ENCODE measurements at regions not wholly inside any gene's neighbourhood (a gene's known extent, or its start where the extent isn't known, plus 50 kb on each side); places are given as distances from the start of the nearest gene placed in this dataset.

DNA sequence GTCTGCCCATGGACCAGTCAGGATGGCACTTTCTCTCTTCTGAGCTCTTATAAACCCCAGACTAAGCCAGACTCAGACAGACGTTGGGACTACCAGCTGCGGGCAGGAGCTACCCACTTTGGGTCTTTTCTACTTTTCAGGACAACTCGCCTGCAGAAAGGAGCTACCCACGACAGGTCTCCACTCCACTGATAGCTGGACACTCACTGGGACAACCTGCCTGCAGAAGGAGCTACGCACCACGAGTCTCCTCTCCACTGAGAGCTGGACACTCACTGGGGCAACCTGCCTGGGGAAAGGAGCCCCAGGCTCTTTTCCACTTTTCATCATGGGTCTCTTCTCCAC is 1440.2 kb upstream of the ACO1 start:
- Histone ChIP-seq H3K9ac (ENCODE audit: control insufficient read depth, insufficient read depth, low read length) (no peak overlapping the region), H3K4me1 (ENCODE audit: control insufficient read depth, insufficient read depth, low read length) (no peaks in the 10 kb centered on the region), H2AFZ (ENCODE audit: control insufficient read depth, low read depth, low read length) (no peak overlapping the region), H3K27ac (ENCODE audit: control insufficient read depth, insufficient read depth) (no peak overlapping the region), H3K4me3 (no peak overlapping the region), H3K36me3 (ENCODE audit: control insufficient read depth in 2 of 2, insufficient read depth in 2 of 2, low read length in 1 of 2) (no peaks in the 10 kb centered on the region), H3K27me3 (replicated peaks in 1 of 2; ENCODE audit: control insufficient read depth in 2 of 2, insufficient read depth in 2 of 2, low read length in 1 of 2) (no peaks in the 10 kb centered on the region), H3K9me3 (replicated peaks; ENCODE audit: control insufficient read depth, insufficient read depth, low read length) (no peaks in the 10 kb centered on the region), H4K20me1 (ENCODE audit: control insufficient read depth, insufficient read depth) (no peaks in the 10 kb centered on the region), H3K79me2 (ENCODE audit: control insufficient read depth, insufficient read depth, low read length) (no peaks in the 10 kb centered on the region), H3K4me2 (ENCODE audit: control insufficient read depth, insufficient read depth) (no peak overlapping the region)
- ChIA-PET RAD21 (ENCODE audit: unreplicated experiment) (no interaction called here), SMC1A (ENCODE audit: uncharacterized antibody, unreplicated experiment) (no interaction called here), CTCF (no interaction called here), POLR2A (no interaction called here)
- intact Hi-C loops (cut with micrococcal nuclease; ENCODE audit: unreplicated experiment): no loop called here
- no TSS peak for BruUV-seq (replicated peaks)
- 24% methylated on average over 6 of the region's 6 CpGs for WGBS (ENCODE audit: insufficient coverage, insufficient replicate concordance, low lambda C conversion rate, missing lambda C conversion rate)
- ATAC-seq (no peak), FAIRE-seq (no peak), DNase-seq (ENCODE audit: low read depth, low spot score) (no peak)
- in situ Hi-C loops (cut with MboI): no loop called here
- TF ChIP-seq, protein P1, sequence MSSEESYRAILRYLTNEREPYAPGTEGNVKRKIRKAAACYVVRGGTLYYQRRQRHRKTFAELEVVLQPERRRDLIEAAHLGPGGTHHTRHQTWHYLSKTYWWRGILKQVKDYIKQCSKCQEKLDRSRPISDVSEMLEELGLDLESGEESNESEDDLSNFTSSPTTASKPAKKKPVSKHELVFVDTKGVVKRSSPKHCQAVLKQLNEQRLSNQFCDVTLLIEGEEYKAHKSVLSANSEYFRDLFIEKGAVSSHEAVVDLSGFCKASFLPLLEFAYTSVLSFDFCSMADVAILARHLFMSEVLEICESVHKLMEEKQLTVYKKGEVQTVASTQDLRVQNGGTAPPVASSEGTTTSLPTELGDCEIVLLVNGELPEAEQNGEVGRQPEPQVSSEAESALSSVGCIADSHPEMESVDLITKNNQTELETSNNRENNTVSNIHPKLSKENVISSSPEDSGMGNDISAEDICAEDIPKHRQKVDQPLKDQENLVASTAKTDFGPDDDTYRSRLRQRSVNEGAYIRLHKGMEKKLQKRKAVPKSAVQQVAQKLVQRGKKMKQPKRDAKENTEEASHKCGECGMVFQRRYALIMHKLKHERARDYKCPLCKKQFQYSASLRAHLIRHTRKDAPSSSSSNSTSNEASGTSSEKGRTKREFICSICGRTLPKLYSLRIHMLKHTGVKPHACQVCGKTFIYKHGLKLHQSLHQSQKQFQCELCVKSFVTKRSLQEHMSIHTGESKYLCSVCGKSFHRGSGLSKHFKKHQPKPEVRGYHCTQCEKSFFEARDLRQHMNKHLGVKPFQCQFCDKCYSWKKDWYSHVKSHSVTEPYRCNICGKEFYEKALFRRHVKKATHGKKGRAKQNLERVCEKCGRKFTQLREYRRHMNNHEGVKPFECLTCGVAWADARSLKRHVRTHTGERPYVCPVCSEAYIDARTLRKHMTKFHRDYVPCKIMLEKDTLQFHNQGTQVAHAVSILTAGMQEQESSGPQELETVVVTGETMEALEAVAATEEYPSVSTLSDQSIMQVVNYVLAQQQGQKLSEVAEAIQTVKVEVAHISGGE (CRISPR knock-in tag; IDR thresholded peaks at IDR 0.05): no peak

DNA sequence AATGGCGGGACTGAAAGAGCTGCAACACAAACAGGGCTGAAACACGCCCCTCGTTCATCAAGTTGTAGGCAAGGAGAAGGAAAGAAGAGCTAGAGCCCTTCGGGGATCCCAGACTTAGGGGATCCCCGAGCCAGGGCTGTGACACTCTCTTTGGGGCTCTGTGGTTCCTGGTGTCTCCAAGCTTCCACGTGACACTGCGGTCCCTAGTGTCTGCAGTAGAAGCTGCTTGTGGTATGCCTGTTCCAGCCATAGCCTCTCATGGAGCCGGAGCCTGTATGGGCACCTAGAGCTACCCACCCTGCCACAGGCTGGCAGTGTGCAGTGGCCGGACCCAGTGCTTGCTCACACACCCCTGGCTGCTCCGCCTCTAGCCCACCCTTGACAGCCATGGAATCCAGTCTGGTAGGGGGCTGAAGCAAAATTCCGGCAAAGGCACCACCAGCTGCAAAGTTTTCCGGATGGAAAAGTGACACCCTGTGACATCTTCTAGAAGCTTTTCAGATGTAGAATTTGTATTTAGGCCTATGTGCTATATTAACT is 1439.6 kb upstream of the ACO1 start:
- intact Hi-C loops (cut with micrococcal nuclease; ENCODE audit: unreplicated experiment): no loop called here
- H4K20me1 ChIP-seq (ENCODE audit: control insufficient read depth, insufficient read depth): no peaks in the 10 kb centered on the region
- H3K9me3 ChIP-seq (replicated peaks; ENCODE audit: control insufficient read depth, insufficient read depth, low read length): no peaks in the 10 kb centered on the region
- H3K4me3 ChIP-seq: no peak overlapping the region
- no peak; the same call in 2 of the 3 replicates for ATAC-seq
- RAD21 ChIA-PET (ENCODE audit: unreplicated experiment): no interaction called here
- 18% methylated on average over 12 of the region's 12 CpGs for WGBS (ENCODE audit: insufficient coverage, insufficient replicate concordance, low lambda C conversion rate, missing lambda C conversion rate)
- no TSS peak for BruUV-seq (replicated peaks)
- H3K4me1 ChIP-seq (ENCODE audit: control insufficient read depth, insufficient read depth, low read length): no peaks in the 10 kb centered on the region
- CTCF ChIA-PET: no interaction called here
- no peak overlapping the region for H3K4me2 ChIP-seq (ENCODE audit: control insufficient read depth, insufficient read depth)
- H3K36me3 ChIP-seq (ENCODE audit: control insufficient read depth in 2 of 2, insufficient read depth in 2 of 2, low read length in 1 of 2): no peaks in the 10 kb centered on the region
- POLR2A ChIA-PET: no interaction called here
- no peak for DNase-seq (ENCODE audit: low read depth, low spot score)
- no peaks in the 10 kb centered on the region for H3K79me2 ChIP-seq (ENCODE audit: control insufficient read depth, insufficient read depth, low read length)
- H3K9ac ChIP-seq (ENCODE audit: control insufficient read depth, insufficient read depth, low read length): no peak overlapping the region
- H3K27ac ChIP-seq (ENCODE audit: control insufficient read depth, insufficient read depth): no peak overlapping the region
- in situ Hi-C loops (cut with MboI): no loop called here
- no peak overlapping the region for H2AFZ ChIP-seq (ENCODE audit: control insufficient read depth, low read depth, low read length)
- SMC1A ChIA-PET (ENCODE audit: uncharacterized antibody, unreplicated experiment): no interaction called here
- no peaks in the 10 kb centered on the region for H3K27me3 ChIP-seq (replicated peaks in 1 of 2; ENCODE audit: control insufficient read depth in 2 of 2, insufficient read depth in 2 of 2, low read length in 1 of 2)
- FAIRE-seq: no peak
- TF ChIP-seq, protein P2, sequence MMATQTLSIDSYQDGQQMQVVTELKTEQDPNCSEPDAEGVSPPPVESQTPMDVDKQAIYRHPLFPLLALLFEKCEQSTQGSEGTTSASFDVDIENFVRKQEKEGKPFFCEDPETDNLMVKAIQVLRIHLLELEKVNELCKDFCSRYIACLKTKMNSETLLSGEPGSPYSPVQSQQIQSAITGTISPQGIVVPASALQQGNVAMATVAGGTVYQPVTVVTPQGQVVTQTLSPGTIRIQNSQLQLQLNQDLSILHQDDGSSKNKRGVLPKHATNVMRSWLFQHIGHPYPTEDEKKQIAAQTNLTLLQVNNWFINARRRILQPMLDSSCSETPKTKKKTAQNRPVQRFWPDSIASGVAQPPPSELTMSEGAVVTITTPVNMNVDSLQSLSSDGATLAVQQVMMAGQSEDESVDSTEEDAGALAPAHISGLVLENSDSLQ (IDR thresholded peaks at IDR 0.05): no peak
- TF ChIP-seq YY1 (IDR thresholded peaks at IDR 0.05; ENCODE audit: low read depth, low read length) (no peak), FOXK2 (IDR thresholded peaks at IDR 0.05) (no peak), BMI1 (IDR thresholded peaks at IDR 0.05; ENCODE audit: borderline replicate concordance) (no peak)
- TF ChIP-seq, protein P3, sequence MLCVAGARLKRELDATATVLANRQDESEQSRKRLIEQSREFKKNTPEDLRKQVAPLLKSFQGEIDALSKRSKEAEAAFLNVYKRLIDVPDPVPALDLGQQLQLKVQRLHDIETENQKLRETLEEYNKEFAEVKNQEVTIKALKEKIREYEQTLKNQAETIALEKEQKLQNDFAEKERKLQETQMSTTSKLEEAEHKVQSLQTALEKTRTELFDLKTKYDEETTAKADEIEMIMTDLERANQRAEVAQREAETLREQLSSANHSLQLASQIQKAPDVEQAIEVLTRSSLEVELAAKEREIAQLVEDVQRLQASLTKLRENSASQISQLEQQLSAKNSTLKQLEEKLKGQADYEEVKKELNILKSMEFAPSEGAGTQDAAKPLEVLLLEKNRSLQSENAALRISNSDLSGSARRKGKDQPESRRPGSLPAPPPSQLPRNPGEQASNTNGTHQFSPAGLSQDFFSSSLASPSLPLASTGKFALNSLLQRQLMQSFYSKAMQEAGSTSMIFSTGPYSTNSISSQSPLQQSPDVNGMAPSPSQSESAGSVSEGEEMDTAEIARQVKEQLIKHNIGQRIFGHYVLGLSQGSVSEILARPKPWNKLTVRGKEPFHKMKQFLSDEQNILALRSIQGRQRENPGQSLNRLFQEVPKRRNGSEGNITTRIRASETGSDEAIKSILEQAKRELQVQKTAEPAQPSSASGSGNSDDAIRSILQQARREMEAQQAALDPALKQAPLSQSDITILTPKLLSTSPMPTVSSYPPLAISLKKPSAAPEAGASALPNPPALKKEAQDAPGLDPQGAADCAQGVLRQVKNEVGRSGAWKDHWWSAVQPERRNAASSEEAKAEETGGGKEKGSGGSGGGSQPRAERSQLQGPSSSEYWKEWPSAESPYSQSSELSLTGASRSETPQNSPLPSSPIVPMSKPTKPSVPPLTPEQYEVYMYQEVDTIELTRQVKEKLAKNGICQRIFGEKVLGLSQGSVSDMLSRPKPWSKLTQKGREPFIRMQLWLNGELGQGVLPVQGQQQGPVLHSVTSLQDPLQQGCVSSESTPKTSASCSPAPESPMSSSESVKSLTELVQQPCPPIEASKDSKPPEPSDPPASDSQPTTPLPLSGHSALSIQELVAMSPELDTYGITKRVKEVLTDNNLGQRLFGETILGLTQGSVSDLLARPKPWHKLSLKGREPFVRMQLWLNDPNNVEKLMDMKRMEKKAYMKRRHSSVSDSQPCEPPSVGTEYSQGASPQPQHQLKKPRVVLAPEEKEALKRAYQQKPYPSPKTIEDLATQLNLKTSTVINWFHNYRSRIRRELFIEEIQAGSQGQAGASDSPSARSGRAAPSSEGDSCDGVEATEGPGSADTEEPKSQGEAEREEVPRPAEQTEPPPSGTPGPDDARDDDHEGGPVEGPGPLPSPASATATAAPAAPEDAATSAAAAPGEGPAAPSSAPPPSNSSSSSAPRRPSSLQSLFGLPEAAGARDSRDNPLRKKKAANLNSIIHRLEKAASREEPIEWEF (IDR thresholded peaks at IDR 0.05; ENCODE audit: insufficient replicate concordance, low read depth, low read length): no peak
